Peyer's patch (tissue), 4 donors: ENCODE measurements at regions not wholly inside any gene's neighbourhood (a gene's known extent, or its start where the extent isn't known, plus 50 kb on each side); places are given as distances from the start of the nearest gene placed in this dataset.

Source experiments
- DNase-seq, 3 donors: peaks; one replicate each; pipeline ENCODE4 v3.0.0-alpha.2; 2017 to 2019
- H3K27ac ChIP-seq, 4 donors: fragments of 200-600 bp; sonication (generic); one replicate each; pipeline ENCODE4 v1.5.1; 2016 to 2019
- H3K27me3 ChIP-seq, 2 donors: fragments of 200-600 bp; sonication (generic); one replicate each; pipeline ENCODE4 v1.5.1; 2019
- H3K36me3 ChIP-seq, 3 donors: fragments of 200-600 bp; sonication (generic); one replicate each; pipeline ENCODE4 v1.5.1; 2016 to 2019
- H3K4me1 ChIP-seq, 4 donors: fragments of 200-600 bp; sonication (generic); one replicate each; pipeline ENCODE4 v1.5.1; 2016 to 2019
- H3K4me3 ChIP-seq, 4 donors: fragments of 200-600 bp; sonication (generic); 1 replicate in 3 of 4; 2 replicates in 1 of 4; pipeline ENCODE4 v1.5.1; 2016 to 2019; ENCODE audit warnings: mild to moderate bottlenecking in 1 of 4
- H3K9me3 ChIP-seq, 4 donors: fragments of 200-600 bp; sonication (generic); one replicate each; pipeline ENCODE4 v1.5.1; 2016 to 2019; ENCODE audit warnings: mild to moderate bottlenecking in 1 of 4
- CTCF ChIP-seq, 6 experiments: fragments of 450-650 bp in 4 of 6; fragments of 200-600 bp in 2 of 6; sonication (generic) in 1 of 6; IDR thresholded peaks; one replicate each; pipeline ENCODE4 v1.5.1; 2017 to 2019; ENCODE audit warnings: antibody characterized with exemption in 6 of 6, mild to moderate bottlenecking in 3 of 6, moderate library complexity in 1 of 6
- POLR2A ChIP-seq, 2 donors: fragments of 450-650 bp; IDR thresholded peaks; one replicate each; pipeline ENCODE4 v1.5.1; 2017; ENCODE audit warnings: antibody characterized with exemption in 2 of 2, mild to moderate bottlenecking in 2 of 2, moderate library complexity in 2 of 2

- H3K27me3 ChIP-seq = no peaks in the 10 kb centered on the region
- no peaks in the 10 kb centered on the region for H3K9me3 ChIP-seq
- DNase-seq = peak in 2 of 3 donors; percentile 47 to 53
- no peak overlapping the region for H3K27ac ChIP-seq
- no peak overlapping the region for H3K4me3 ChIP-seq
- no peaks in the 10 kb centered on the region for H3K4me1 ChIP-seq
- H3K36me3 ChIP-seq = no peaks in the 10 kb centered on the region
- TF ChIP-seq CTCF (IDR thresholded peaks at IDR 0.05) (peak in 3 of 6 experiments; percentile 16 to 24 (median 17)), POLR2A (IDR thresholded peaks at IDR 0.05) (no peak)
These were observed 62.4 kb upstream of the ADGRE5 start for GRCh38 chr19:14318873-14319272.

- DNase-seq = no peak
- H3K9me3 ChIP-seq = no peaks in the 10 kb centered on the region
- TF ChIP-seq POLR2A (IDR thresholded peaks at IDR 0.05) (no peak), CTCF (IDR thresholded peaks at IDR 0.05) (no peak)
These were observed 64.1 kb upstream of the ADGRE5 start for GRCh38 chr19:14317157-14317556.

GRCh38 chr19:14315433-14315832 is 65.8 kb upstream of the ADGRE5 start:
- Histone ChIP-seq H3K27ac (no peak overlapping the region), H3K4me1 (no peaks in the 10 kb centered on the region), H3K36me3 (no peaks in the 10 kb centered on the region), H3K4me3 (no peak overlapping the region), H3K9me3 (no peaks in the 10 kb centered on the region), H3K27me3 (no peaks in the 10 kb centered on the region)
- DNase-seq = no peak
- no peak for TF ChIP-seq CTCF (IDR thresholded peaks at IDR 0.05)
- no peak for TF ChIP-seq POLR2A (IDR thresholded peaks at IDR 0.05)

More at GRCh38 chr19:14317157-14317556, 64.1 kb upstream of the ADGRE5 start:
- no peak overlapping the region for H3K27ac ChIP-seq
- H3K4me1 ChIP-seq = no peaks in the 10 kb centered on the region
- no peak overlapping the region for H3K4me3 ChIP-seq
- H3K27me3 ChIP-seq = no peaks in the 10 kb centered on the region
- H3K36me3 ChIP-seq = no peaks in the 10 kb centered on the region

GRCh38 chr19:14310055-14310454 is 71.2 kb upstream of the ADGRE5 start:
- Histone ChIP-seq H3K36me3 (no peaks in the 10 kb centered on the region), H3K27me3 (no peaks in the 10 kb centered on the region), H3K4me1 (no peaks in the 10 kb centered on the region), H3K4me3 (no peak overlapping the region), H3K27ac (no peak overlapping the region), H3K9me3 (no peaks in the 10 kb centered on the region)
- TF ChIP-seq CTCF (IDR thresholded peaks at IDR 0.05) = no peak
- TF ChIP-seq POLR2A (IDR thresholded peaks at IDR 0.05) = no peak
- no peak for DNase-seq

- no peak for TF ChIP-seq POLR2A (IDR thresholded peaks at IDR 0.05)
- no peak for TF ChIP-seq CTCF (IDR thresholded peaks at IDR 0.05)
- H3K27me3 ChIP-seq = no peaks in the 10 kb centered on the region
- no peaks in the 10 kb centered on the region for H3K9me3 ChIP-seq
- no peak overlapping the region for H3K4me3 ChIP-seq
- H3K36me3 ChIP-seq = no peaks in the 10 kb centered on the region
- no peak overlapping the region for H3K27ac ChIP-seq
- DNase-seq = no peak
- H3K4me1 ChIP-seq = no peaks in the 10 kb centered on the region
These were observed 75.5 kb upstream of the ADGRE5 start for GRCh38 chr19:14305706-14306105.

- H3K4me3 ChIP-seq = no peak overlapping the region
- no peaks in the 10 kb centered on the region for H3K9me3 ChIP-seq
- TF ChIP-seq CTCF (IDR thresholded peaks at IDR 0.05) (no peak), POLR2A (IDR thresholded peaks at IDR 0.05) (no peak)
- H3K27ac ChIP-seq = no peak overlapping the region
- no peaks in the 10 kb centered on the region for H3K27me3 ChIP-seq
- no peaks in the 10 kb centered on the region for H3K36me3 ChIP-seq
- DNase-seq = no peak
- no peaks in the 10 kb centered on the region for H3K4me1 ChIP-seq
These were observed 80.1 kb upstream of the ADGRE5 start for GRCh38 chr19:14301150-14301549.
